Subcutaneous abdominal adipose tissue (tissue), 5 donors: ENCODE measurements at regions not wholly inside any gene's neighbourhood (a gene's known extent, or its start where the extent isn't known, plus 50 kb on each side); places are given as distances from the start of the nearest gene placed in this dataset.

ENCODE experiments used
- H3K27ac ChIP-seq: one replicate; pipeline ENCODE4 v1.7.0; 2013; ENCODE audit warnings: low read depth, mild to moderate bottlenecking, inconsistent platforms, low read length, moderate library complexity
- H3K27me3 ChIP-seq, 5 donors: one replicate each; pipeline ENCODE4 v1.7.0; 2013; ENCODE audit warnings: low read length in 5 of 5, inconsistent platforms in 1 of 5; ENCODE audit not compliant: control insufficient read depth in 5 of 5, insufficient read depth in 4 of 5
- H3K36me3 ChIP-seq, 5 donors: one replicate each; pipeline ENCODE4 v1.7.0; 2013; ENCODE audit warnings: low read length in 5 of 5; ENCODE audit not compliant: control insufficient read depth in 5 of 5, insufficient read depth in 5 of 5
- H3K4me1 ChIP-seq, 5 donors: one replicate each; pipeline ENCODE4 v1.7.0; 2013; ENCODE audit warnings: low read length in 5 of 5, mild to moderate bottlenecking in 3 of 5, moderate library complexity in 1 of 5; ENCODE audit not compliant: control insufficient read depth in 5 of 5, insufficient read depth in 5 of 5
- H3K4me3 ChIP-seq, 5 donors: one replicate each; pipeline ENCODE4 v1.7.0; 2013; ENCODE audit warnings: low read length in 5 of 5, low read depth in 1 of 5
- H3K9ac ChIP-seq, 5 donors: one replicate each; pipeline ENCODE4 v1.7.0; 2013; ENCODE audit warnings: low read length in 5 of 5, mild to moderate bottlenecking in 4 of 5, moderate library complexity in 3 of 5
- H3K9me3 ChIP-seq, 5 donors: one replicate each; pipeline ENCODE4 v1.7.0; 2013; ENCODE audit warnings: low read length in 5 of 5; ENCODE audit not compliant: control insufficient read depth in 5 of 5
- donor health status: healthy.
- donor health status: healthy.
- donor health status: healthy.
- donor health status: healthy.
- donor health status: healthy.

- no peak overlapping the region for H3K27ac ChIP-seq
- no peaks in the 10 kb centered on the region for H3K36me3 ChIP-seq
- H3K9me3 ChIP-seq, result peaks cover 0 to under 1% (median 0%) of the 10 kb centered on the region in 5 donors
- no peak overlapping the region for H3K9ac ChIP-seq
- no peaks in the 10 kb centered on the region for H3K4me1 ChIP-seq
- H3K27me3 ChIP-seq, result peaks cover 0 to 13% (median 7%) of the 10 kb centered on the region in 5 donors
- H3K4me3 ChIP-seq, result no peak overlapping the region
Measured at GRCh38 chrX:9184211-9184610, 150.3 kb upstream of the FAM9B start.

GRCh38 chrX:9188117-9188516, 154.2 kb upstream of the FAM9B start:
- Histone ChIP-seq H3K27me3 (peaks cover 0 to 17% (median 10%) of the 10 kb centered on the region in 5 donors), H3K9me3 (no peaks in the 10 kb centered on the region), H3K4me3 (no peak overlapping the region), H3K4me1 (no peaks in the 10 kb centered on the region), H3K9ac (no peak overlapping the region), H3K36me3 (no peaks in the 10 kb centered on the region), H3K27ac (no peak overlapping the region)

- Histone ChIP-seq H3K27ac (no peak overlapping the region), H3K27me3 (peaks cover 2 to 17% (median 10%) of the 10 kb centered on the region in 5 donors), H3K9ac (no peak overlapping the region), H3K4me3 (no peak overlapping the region), H3K4me1 (no peaks in the 10 kb centered on the region), H3K36me3 (no peaks in the 10 kb centered on the region), H3K9me3 (no peaks in the 10 kb centered on the region)
Measured at GRCh38 chrX:9189286-9189685, 155.4 kb upstream of the FAM9B start.

- no peaks in the 10 kb centered on the region for H3K36me3 ChIP-seq
- no peak overlapping the region for H3K27ac ChIP-seq
- no peak overlapping the region for H3K4me3 ChIP-seq
- peaks cover 2 to 15% (median 5%) of the 10 kb centered on the region in 5 donors for H3K27me3 ChIP-seq
- no peaks in the 10 kb centered on the region for H3K9me3 ChIP-seq
- no peak overlapping the region for H3K9ac ChIP-seq
- H3K4me1 ChIP-seq, result no peaks in the 10 kb centered on the region
Measured at GRCh38 chrX:9191392-9191791, 157.5 kb upstream of the FAM9B start.

GRCh38 chrX:9195199-9195880, 161.4 kb upstream of the FAM9B start:
- no peaks in the 10 kb centered on the region for H3K9me3 ChIP-seq

GRCh38 chrX:9196961-9197640, 163.2 kb upstream of the FAM9B start:
- Histone ChIP-seq H3K9me3 (no peaks in the 10 kb centered on the region), H3K27ac (no peak overlapping the region), H3K27me3 (peaks cover 2 to 5% (median 4%) of the 10 kb centered on the region in 5 donors), H3K4me3 (no peak overlapping the region), H3K4me1 (no peaks in the 10 kb centered on the region), H3K36me3 (no peaks in the 10 kb centered on the region), H3K9ac (no peak overlapping the region)

More at GRCh38 chrX:9195199-9195880, 161.4 kb upstream of the FAM9B start:
- H3K27ac ChIP-seq, result no peak overlapping the region
- H3K27me3 ChIP-seq, result peaks cover 0 to 4% (median 2%) of the 10 kb centered on the region in 5 donors
- no peaks in the 10 kb centered on the region for H3K4me1 ChIP-seq
- no peaks in the 10 kb centered on the region for H3K36me3 ChIP-seq
- no peak overlapping the region for H3K4me3 ChIP-seq
- no peak overlapping the region for H3K9ac ChIP-seq

- no peaks in the 10 kb centered on the region for H3K4me1 ChIP-seq
- no peak overlapping the region for H3K27ac ChIP-seq
- H3K36me3 ChIP-seq, result no peaks in the 10 kb centered on the region
- H3K27me3 ChIP-seq, result peaks cover 0 to 8% (median 6%) of the 10 kb centered on the region in 5 donors
- no peaks in the 10 kb centered on the region for H3K9me3 ChIP-seq
- no peak overlapping the region for H3K9ac ChIP-seq
- H3K4me3 ChIP-seq, result no peak overlapping the region
Measured at GRCh38 chrX:9204560-9204959, 170.6 kb upstream of the FAM9B start.

GRCh38 chrX:9205599-9206223, 171.8 kb upstream of the FAM9B start:
- Histone ChIP-seq H3K27ac (no peak overlapping the region), H3K4me1 (no peaks in the 10 kb centered on the region), H3K9me3 (no peaks in the 10 kb centered on the region), H3K9ac (no peak overlapping the region), H3K27me3 (peaks cover 0 to 11% (median 7%) of the 10 kb centered on the region in 5 donors), H3K36me3 (no peaks in the 10 kb centered on the region), H3K4me3 (no peak overlapping the region)

- Histone ChIP-seq H3K4me1 (no peaks in the 10 kb centered on the region), H3K27me3 (peaks cover 0 to 11% (median 4%) of the 10 kb centered on the region in 5 donors), H3K4me3 (no peak overlapping the region)
Measured at GRCh38 chrX:9207142-9207541, 173.2 kb upstream of the FAM9B start.

GRCh38 chrX:9211269-9211668, 177.3 kb upstream of the FAM9B start:
- Histone ChIP-seq H3K27me3 (peaks cover 5 to 9% (median 6%) of the 10 kb centered on the region in 5 donors), H3K9ac (no peak overlapping the region), H3K9me3 (peaks cover 0 to 4% (median 0%) of the 10 kb centered on the region in 5 donors), H3K4me3 (no peak overlapping the region), H3K4me1 (no peaks in the 10 kb centered on the region), H3K36me3 (no peaks in the 10 kb centered on the region), H3K27ac (no peak overlapping the region)

More at GRCh38 chrX:9207142-9207541, 173.2 kb upstream of the FAM9B start:
- Histone ChIP-seq H3K27ac (no peak overlapping the region), H3K36me3 (no peaks in the 10 kb centered on the region), H3K9ac (no peak overlapping the region), H3K9me3 (no peaks in the 10 kb centered on the region)
